ENCODE measurements at regions not wholly inside any gene's neighbourhood (a gene's known extent, or its start where the extent isn't known, plus 50 kb on each side); places are given as distances from the start of the nearest gene placed in this dataset.

DNA sequence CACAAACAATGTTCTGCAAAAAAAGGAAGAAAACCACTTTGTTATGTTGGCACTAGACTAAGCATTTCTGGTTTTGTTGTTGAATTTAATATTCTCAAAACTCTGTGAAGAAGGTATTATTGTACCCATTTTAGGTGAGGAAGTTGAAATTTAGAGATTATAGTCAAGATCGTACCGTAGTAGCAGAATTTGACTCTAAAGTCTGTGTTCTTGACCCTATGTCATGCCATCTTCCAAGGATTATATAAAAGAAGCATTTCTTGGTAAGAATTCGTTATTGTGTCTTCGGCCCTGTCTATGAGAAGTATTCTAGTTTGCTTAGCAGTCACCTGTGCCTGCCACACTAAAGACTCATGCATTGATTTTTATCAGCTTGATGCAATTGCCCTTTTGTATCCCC is 104.4 kb upstream of the MAP9 start:
- Histone ChIP-seq H3K9ac (ENCODE audit: low read length) (no peak overlapping the region), H3K79me2 (replicated peaks; ENCODE audit: insufficient read depth, low read length) (no peaks in the 10 kb centered on the region), H3K4me2 (ENCODE audit: low read length) (no peak overlapping the region), H3K27me3 (ENCODE audit: insufficient read depth, low read depth, low read length) (no peaks in the 10 kb centered on the region), H3K9me2 (ENCODE audit: insufficient read depth, low read length) (no peaks in the 10 kb centered on the region), H3K4me3 (ENCODE audit: low read length) (no peak overlapping the region), H3K36me3 (ENCODE audit: insufficient read depth, low read length) (no peaks in the 10 kb centered on the region), H3F3A (ENCODE audit: insufficient read depth, low read length, poor library complexity, severe bottlenecking) (no peaks in the 10 kb centered on the region), H3K27ac (ENCODE audit: low read length) (no peak overlapping the region), H4K20me1 (ENCODE audit: insufficient read depth) (no peaks in the 10 kb centered on the region), H2AFZ (ENCODE audit: low read depth, low read length) (no peak overlapping the region), H3K9me3 (ENCODE audit: low read length) (no peaks in the 10 kb centered on the region)
- TF ChIP-seq RAD21 (conservative IDR thresholded peaks at IDR 0.05), result no peak
- TF ChIP-seq TAF1 (IDR thresholded peaks at IDR 0.05; ENCODE audit: low read depth), result no peak
- TF ChIP-seq REST (IDR thresholded peaks at IDR 0.05; ENCODE audit: borderline replicate concordance), result no peak
- TF ChIP-seq EP300 (conservative IDR thresholded peaks at IDR 0.05; ENCODE audit: poor library complexity, severe bottlenecking), result no peak
- TF ChIP-seq SMC3 (conservative IDR thresholded peaks at IDR 0.05; ENCODE audit: poor library complexity), result no peak
- no peak for TF ChIP-seq MXI1 (conservative IDR thresholded peaks at IDR 0.05; ENCODE audit: poor library complexity, severe bottlenecking)
- no peak for TF ChIP-seq CTCF (IDR thresholded peaks at IDR 0.05; ENCODE audit: poor library complexity, severe bottlenecking)
- no peak for TF ChIP-seq POLR2AphosphoS5 (IDR thresholded peaks at IDR 0.05)
- no peak for TF ChIP-seq EZH2 (IDR thresholded peaks at IDR 0.05; ENCODE audit: borderline replicate concordance, insufficient read depth, low read length, poor library complexity, severe bottlenecking)

DNA sequence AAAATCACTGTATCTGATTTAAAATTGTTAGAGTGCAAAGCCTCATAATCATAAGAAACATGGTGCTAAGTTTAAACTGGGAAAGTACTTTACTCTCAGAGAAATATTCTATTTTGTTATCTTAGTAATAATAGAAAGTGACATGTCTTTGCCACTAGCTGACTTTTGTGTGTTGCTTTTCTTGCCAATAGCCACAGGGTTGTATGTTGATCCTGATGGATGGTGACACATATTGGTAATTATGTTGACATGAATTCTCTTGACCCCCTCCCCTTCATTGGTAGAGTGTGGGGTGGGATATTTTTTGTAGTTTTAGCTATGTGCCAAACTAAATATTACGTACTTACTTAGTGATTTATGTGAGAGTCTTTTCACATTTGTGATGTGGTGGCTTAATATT is 103.1 kb upstream of the MAP9 start:
- Histone ChIP-seq H3K79me2 (replicated peaks; ENCODE audit: insufficient read depth, low read length) (no peaks in the 10 kb centered on the region), H3K4me3 (ENCODE audit: low read length) (no peak overlapping the region), H3K27ac (ENCODE audit: low read length) (no peak overlapping the region), H2AFZ (ENCODE audit: low read depth, low read length) (no peak overlapping the region), H3K27me3 (ENCODE audit: insufficient read depth, low read depth, low read length) (no peaks in the 10 kb centered on the region), H3K36me3 (ENCODE audit: insufficient read depth, low read length) (no peaks in the 10 kb centered on the region), H3K9ac (ENCODE audit: low read length) (no peak overlapping the region), H3K9me3 (ENCODE audit: low read length) (no peaks in the 10 kb centered on the region), H3K9me2 (ENCODE audit: insufficient read depth, low read length) (no peaks in the 10 kb centered on the region), H3F3A (ENCODE audit: insufficient read depth, low read length, poor library complexity, severe bottlenecking) (no peaks in the 10 kb centered on the region), H4K20me1 (ENCODE audit: insufficient read depth) (no peaks in the 10 kb centered on the region), H3K4me2 (ENCODE audit: low read length) (no peak overlapping the region)
- no peak for TF ChIP-seq POLR2AphosphoS5 (IDR thresholded peaks at IDR 0.05)
- no peak for TF ChIP-seq MXI1 (conservative IDR thresholded peaks at IDR 0.05; ENCODE audit: poor library complexity, severe bottlenecking)
- no peak for TF ChIP-seq TAF1 (IDR thresholded peaks at IDR 0.05; ENCODE audit: low read depth)
- TF ChIP-seq EP300 (conservative IDR thresholded peaks at IDR 0.05; ENCODE audit: poor library complexity, severe bottlenecking), result no peak
- no peak for TF ChIP-seq CTCF (IDR thresholded peaks at IDR 0.05; ENCODE audit: poor library complexity, severe bottlenecking)
- TF ChIP-seq EZH2 (IDR thresholded peaks at IDR 0.05; ENCODE audit: borderline replicate concordance, insufficient read depth, low read length, poor library complexity, severe bottlenecking), result no peak
- no peak for TF ChIP-seq RAD21 (conservative IDR thresholded peaks at IDR 0.05)

Measured in neural cell (in vitro differentiated cells).